K562 (cell line): ENCODE measurements at regions not wholly inside any gene's neighbourhood (a gene's known extent, or its start where the extent isn't known, plus 50 kb on each side); places are given as distances from the start of the nearest gene placed in this dataset.

Experiments
- ATAC-seq: fragments of 200-7000 bp; cut with Tn5 transposase; 3 replicates; pipeline ENCODE4 v1.9.1; 2020; ENCODE audit warnings: moderate library complexity
- BruUV-seq: library from RNA; stranded (reverse); fragments of 400-500 nt; replicated peaks from 2 replicates; lab custom pipeline; 2021; lab: Mats Ljungman, UMichigan
- CTCF ChIA-PET: fragments of 300-600 bp; formaldehyde crosslinking; extraction: SDS; loops from one replicate; lab custom pipeline; 2021; ENCODE audit warnings: low intra/inter-chr PET ratio; lab: Yijun Ruan, JAX
- POLR2A ChIA-PET: fragments of 300-600, 350-650 bp; sonication (Branson Sonifier 250); formaldehyde crosslinking; extraction: SDS; loops from one replicate; lab custom pipeline; 2021; ENCODE audit warnings: antibody characterized with exemption, inconsistent platforms; lab: Yijun Ruan, JAX
- DNase-seq, 4 experiments: peaks; one replicate each; pipeline versions ENCODE4 v3.0.0 to v3.0.0-alpha.2; 2011 to 2018; ENCODE audit warnings: low spot score in 3 of 4, mixed read lengths in 3 of 4; ENCODE audit errors: extremely low read depth in 1 of 4
- FAIRE-seq: peaks from 2 replicates; lab custom pipeline; 2011; peaks lifted over from hg19 to GRCh38; lab: Jason Lieb, UNC
- H2AFZ ChIP-seq: 2 replicates; pipeline ENCODE4 v1.6.0; 2011; ENCODE audit warnings: low read depth, low read length, control low read depth, inconsistent platforms
- H3K27ac ChIP-seq: fragments of 200-600 bp; 3 replicates; pipeline ENCODE4 v1.8.0; 2011; ENCODE audit warnings: low read depth, mild to moderate bottlenecking, control low read depth, inconsistent platforms, low read length, moderate library complexity, mixed read lengths; ENCODE audit errors: extremely low read depth
- H3K27me3 ChIP-seq, 2 experiments: fragments of 300-600 bp in 1 of 2; 2 replicates in 1 of 2; 3 replicates in 1 of 2; pipeline versions ENCODE4 v1.6.0 to v1.8.0; 2011; ENCODE audit warnings: inconsistent platforms in 2 of 2, low read length in 2 of 2, mild to moderate bottlenecking in 1 of 2, mixed read lengths in 1 of 2, moderate library complexity in 1 of 2; ENCODE audit not compliant: control insufficient read depth in 2 of 2, insufficient read depth in 2 of 2
- H3K36me3 ChIP-seq: fragments of 300-600 bp; 3 replicates; pipeline ENCODE4 v1.8.0; 2011; ENCODE audit warnings: mild to moderate bottlenecking, low read length, inconsistent platforms; ENCODE audit not compliant: control insufficient read depth, insufficient read depth
- H3K4me1 ChIP-seq, 2 experiments: fragments of 200-600 bp in 1 of 2; replicated peaks in 1 of 2; 2 replicates in 1 of 2; 3 replicates in 1 of 2; pipeline versions ENCODE4 v1.5.1 to v1.8.0; 2011; ENCODE audit warnings: inconsistent platforms in 2 of 2, low read length in 2 of 2, mild to moderate bottlenecking in 1 of 2, mixed read lengths in 1 of 2, moderate library complexity in 1 of 2; ENCODE audit not compliant: control insufficient read depth in 2 of 2, insufficient read depth in 2 of 2
- H3K4me2 ChIP-seq: 2 replicates; pipeline ENCODE4 v1.6.1; 2011; ENCODE audit warnings: low read length, control low read depth, inconsistent platforms, mixed read lengths; ENCODE audit not compliant: insufficient read depth
- H3K4me3 ChIP-seq: fragments of 200-600 bp; sonication (generic), shearing (Covaris generic); 2 replicates; pipeline ENCODE4 v1.5.1; 2016; ENCODE audit warnings: control low read depth, inconsistent platforms
- H3K79me2 ChIP-seq: fragments of 200-600 bp; 3 replicates; pipeline ENCODE4 v1.8.0; 2011; ENCODE audit warnings: low read length, inconsistent platforms; ENCODE audit not compliant: control insufficient read depth, insufficient read depth
- H3K9ac ChIP-seq, 2 experiments: 2 replicates each; pipeline versions ENCODE4 v1.6.0 to v1.6.1; 2011; ENCODE audit warnings: low read depth in 2 of 2, low read length in 2 of 2, control low read depth in 1 of 2, inconsistent platforms in 1 of 2, mild to moderate bottlenecking in 1 of 2, mixed read lengths in 1 of 2; ENCODE audit not compliant: insufficient read depth in 1 of 2
- H3K9me1 ChIP-seq: one replicate; pipeline ENCODE4 v1.6.0; 2011; ENCODE audit warnings: inconsistent platforms, mild to moderate bottlenecking, low read length, moderate library complexity; ENCODE audit not compliant: control insufficient read depth, insufficient read depth
- H3K9me3 ChIP-seq: replicated peaks from 2 replicates; pipeline ENCODE4 v1.5.1; 2011; ENCODE audit warnings: low read depth, low read length, inconsistent platforms; ENCODE audit not compliant: control insufficient read depth, insufficient read depth
- H4K20me1 ChIP-seq: replicated peaks from 2 replicates; pipeline ENCODE4 v1.6.1; 2011; ENCODE audit warnings: low read length, inconsistent platforms, mixed read lengths; ENCODE audit not compliant: control insufficient read depth, insufficient read depth
- ATF7 ChIP-seq: fragments of 450-650 bp; IDR thresholded peaks from 2 replicates; pipeline ENCODE4 v1.7.1; 2014; ENCODE audit warnings: mild to moderate bottlenecking, moderate library complexity
- CBFB ChIP-seq: sonication (generic); formaldehyde crosslinking; IDR thresholded peaks from 2 replicates; pipeline ENCODE4 v1.4.0; 2020; ENCODE audit warnings: mild to moderate bottlenecking, missing genetic modification reagents
- GABPA ChIP-seq: fragments of 200-800 bp; sonication (Bioruptor generic); conservative IDR thresholded peaks from 2 replicates; pipeline ENCODE4 v1.6.1; 2016; ENCODE audit warnings: low read depth, missing genetic modification characterization, missing compliant biosample characterization
- GTF2A2 ChIP-seq: IDR thresholded peaks from 2 replicates; pipeline ENCODE4 v1.6.1; 2016; ENCODE audit warnings: mild to moderate bottlenecking, missing genetic modification characterization, missing compliant biosample characterization
- HDAC2 ChIP-seq: fragments of 450-650 bp; IDR thresholded peaks from 2 replicates; pipeline ENCODE4 v1.6.1; 2016; ENCODE audit warnings: mild to moderate bottlenecking
- IFI16 ChIP-seq: fragments of 250-450 bp; sonication (Bioruptor Pico); IDR thresholded peaks from 2 replicates; pipeline ENCODE4 v2.1.2; 2022; ENCODE audit warnings: mild to moderate bottlenecking, inconsistent platforms
- SMAD3 ChIP-seq: fragments of 450-650 bp; formaldehyde crosslinking; conservative IDR thresholded peaks from 2 replicates; pipeline ENCODE4 v1.4.0; 2020; ENCODE audit warnings: mild to moderate bottlenecking
- SMARCB1 ChIP-seq: IDR thresholded peaks from 2 replicates; pipeline ENCODE4 v1.6.1; 2011; ENCODE audit warnings: improper control_type of control experiment, low read depth; ENCODE audit not compliant: insufficient read length
- XRCC4 ChIP-seq: IDR thresholded peaks from one replicate; pipeline ENCODE4 v1.6.1; 2011; ENCODE audit not compliant: insufficient read depth, insufficient read length; ENCODE audit errors: extremely low read depth
- ZFX ChIP-seq: sonication (generic); formaldehyde crosslinking; IDR thresholded peaks from 2 replicates; pipeline ENCODE4 v1.8.0; 2022; ENCODE audit warnings: mild to moderate bottlenecking, missing genetic modification reagents, moderate library complexity
- ZNF384 ChIP-seq: IDR thresholded peaks from 2 replicates; pipeline ENCODE4 v1.6.1; 2012; ENCODE audit warnings: low read depth, low read length, improper control_type of control experiment
- ZNF764 ChIP-seq: fragments of 250-450 bp; sonication (Bioruptor Pico); IDR thresholded peaks from 2 replicates; pipeline ENCODE4 v1.4.0; 2020; ENCODE audit warnings: low read depth, mild to moderate bottlenecking, moderate library complexity
- in situ Hi-C: fragments of 300-500 bp; cut with MboI; formaldehyde crosslinking; loops from 4 replicates; pipeline ENCODE4 v1.15.0; 2018; ENCODE audit warnings: inconsistent platforms, mixed read lengths
- intact Hi-C: fragments of 100-400 bp; cut with micrococcal nuclease; formaldehyde crosslinking; loops from 2 replicates; pipeline ENCODE4 v1.14.2; 2022
- TF ChIP-seq, protein P1 (sequence below), 2 experiments: IDR thresholded peaks in 1 of 2; conservative IDR thresholded peaks in 1 of 2; 2 replicates each; pipeline ENCODE4 v1.6.1; 2016; ENCODE audit warnings: low read depth in 2 of 2, mild to moderate bottlenecking in 1 of 2, missing compliant biosample characterization in 1 of 2, missing genetic modification characterization in 1 of 2, moderate library complexity in 1 of 2

DNA sequence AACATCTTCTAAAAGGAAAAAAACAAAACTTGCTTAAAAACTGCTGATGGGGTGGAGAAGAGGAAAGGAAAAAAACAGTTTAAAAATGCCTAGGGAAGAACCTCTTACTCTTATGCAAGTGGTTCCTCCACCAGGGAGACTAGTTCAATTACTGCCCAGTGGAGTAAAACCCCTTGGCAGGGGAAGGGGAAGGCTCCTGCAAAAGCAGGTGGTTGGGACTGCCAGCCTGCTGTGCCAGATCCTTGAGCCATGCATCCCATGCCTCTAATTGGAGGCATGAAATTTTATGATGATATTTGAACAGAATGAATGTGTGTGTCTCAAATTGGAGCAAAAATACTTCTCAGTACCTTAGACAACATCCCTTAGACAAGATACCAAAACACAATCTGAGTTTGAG is 118.8 kb downstream of the FSCB start:
- no peaks in the 10 kb centered on the region for H4K20me1 ChIP-seq
- BruUV-seq = no TSS peak
- TF ChIP-seq GTF2A2 (tag) = no peak
- no peak for TF ChIP-seq ZNF764 (CRISPR knock-in tag)
- no peak for TF ChIP-seq ZNF384
- TF ChIP-seq CBFB = no peak
- no peak for TF ChIP-seq SMARCB1
- TF ChIP-seq ZFX (CRISPR knock-in tag) = no peak
- TF ChIP-seq XRCC4 = no peak
- TF ChIP-seq HDAC2 = no peak
- TF ChIP-seq, protein P1, sequence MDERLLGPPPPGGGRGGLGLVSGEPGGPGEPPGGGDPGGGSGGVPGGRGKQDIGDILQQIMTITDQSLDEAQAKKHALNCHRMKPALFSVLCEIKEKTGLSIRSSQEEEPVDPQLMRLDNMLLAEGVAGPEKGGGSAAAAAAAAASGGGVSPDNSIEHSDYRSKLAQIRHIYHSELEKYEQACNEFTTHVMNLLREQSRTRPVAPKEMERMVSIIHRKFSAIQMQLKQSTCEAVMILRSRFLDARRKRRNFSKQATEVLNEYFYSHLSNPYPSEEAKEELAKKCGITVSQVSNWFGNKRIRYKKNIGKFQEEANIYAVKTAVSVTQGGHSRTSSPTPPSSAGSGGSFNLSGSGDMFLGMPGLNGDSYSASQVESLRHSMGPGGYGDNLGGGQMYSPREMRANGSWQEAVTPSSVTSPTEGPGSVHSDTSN (CRISPR knock-in tag; IDR thresholded peaks at IDR 0.05; ENCODE audit: low read depth) = no peak
- TF ChIP-seq, protein P1 (tag; conservative IDR thresholded peaks at IDR 0.05; ENCODE audit: low read depth) = no peak
- TF ChIP-seq SMAD3 = no peak
- no peak for TF ChIP-seq GABPA (tag)
- TF ChIP-seq ATF7 = no peak
- no peak for TF ChIP-seq IFI16 (CRISPR knock-in tag)
- TF ChIP-seq, all 486 proteins: peak for 0
- intact Hi-C loops = no loop called here
- Histone ChIP-seq H3K27me3 (no peaks in the 10 kb centered on the region), H3K4me3 (no peak overlapping the region), H2AFZ (no peak overlapping the region), H3K9me1 (no peaks in the 10 kb centered on the region), H3K79me2 (no peaks in the 10 kb centered on the region), H3K9ac (no peak overlapping the region), H3K9me3 (no peaks in the 10 kb centered on the region), H3K4me2 (no peak overlapping the region), H3K4me1 (no peaks in the 10 kb centered on the region), H3K27ac (no peak overlapping the region), H3K36me3 (no peaks in the 10 kb centered on the region)
- in situ Hi-C loops = no loop called here
- DNase-seq = no peak
- ChIA-PET POLR2A (no interaction called here), CTCF (no interaction called here)
- no peak for ATAC-seq
- no peak for FAIRE-seq
